ENCODE measurements at regions not wholly inside any gene's neighbourhood (a gene's known extent, or its start where the extent isn't known, plus 50 kb on each side); places are given as distances from the start of the nearest gene placed in this dataset.

DNA sequence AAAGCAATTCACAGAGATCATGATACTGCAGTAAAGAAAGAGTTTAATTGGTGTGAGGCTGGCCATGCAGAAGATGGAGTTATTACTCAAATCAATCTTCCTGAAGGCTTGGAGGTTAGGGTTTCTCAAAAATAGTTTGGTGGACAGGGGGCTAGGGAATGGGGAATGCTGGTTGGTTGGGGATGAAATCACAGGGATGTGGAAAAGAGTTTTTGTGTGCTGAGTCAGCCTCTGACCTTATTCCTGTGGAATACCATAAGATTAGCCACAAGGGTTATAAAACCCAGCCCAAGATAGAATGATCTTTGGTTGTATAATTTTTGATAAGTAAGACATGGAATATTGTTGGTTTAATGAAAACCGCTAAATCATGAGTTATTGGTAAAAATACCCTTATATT lies 764.3 kb downstream of the TYW1 start:
- Histone ChIP-seq H3K4me3 (no peak overlapping the region), H3K27ac (no peak overlapping the region), H3K9me3 (no peaks in the 10 kb centered on the region), H3K27me3 (no peaks in the 10 kb centered on the region), H3K36me3 (no peaks in the 10 kb centered on the region), H3K4me1 (no peaks in the 10 kb centered on the region)
- 97% methylated on average over 1 of the region's 1 CpG for WGBS
- no peak for DNase-seq (ENCODE audit: low spot score in 2 of 2)
- TF ChIP-seq EP300 (IDR thresholded peaks at IDR 0.05): no peak
- no peak for TF ChIP-seq POLR2AphosphoS5 (IDR thresholded peaks at IDR 0.05)
- TF ChIP-seq, protein P1, sequence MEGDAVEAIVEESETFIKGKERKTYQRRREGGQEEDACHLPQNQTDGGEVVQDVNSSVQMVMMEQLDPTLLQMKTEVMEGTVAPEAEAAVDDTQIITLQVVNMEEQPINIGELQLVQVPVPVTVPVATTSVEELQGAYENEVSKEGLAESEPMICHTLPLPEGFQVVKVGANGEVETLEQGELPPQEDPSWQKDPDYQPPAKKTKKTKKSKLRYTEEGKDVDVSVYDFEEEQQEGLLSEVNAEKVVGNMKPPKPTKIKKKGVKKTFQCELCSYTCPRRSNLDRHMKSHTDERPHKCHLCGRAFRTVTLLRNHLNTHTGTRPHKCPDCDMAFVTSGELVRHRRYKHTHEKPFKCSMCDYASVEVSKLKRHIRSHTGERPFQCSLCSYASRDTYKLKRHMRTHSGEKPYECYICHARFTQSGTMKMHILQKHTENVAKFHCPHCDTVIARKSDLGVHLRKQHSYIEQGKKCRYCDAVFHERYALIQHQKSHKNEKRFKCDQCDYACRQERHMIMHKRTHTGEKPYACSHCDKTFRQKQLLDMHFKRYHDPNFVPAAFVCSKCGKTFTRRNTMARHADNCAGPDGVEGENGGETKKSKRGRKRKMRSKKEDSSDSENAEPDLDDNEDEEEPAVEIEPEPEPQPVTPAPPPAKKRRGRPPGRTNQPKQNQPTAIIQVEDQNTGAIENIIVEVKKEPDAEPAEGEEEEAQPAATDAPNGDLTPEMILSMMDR (IDR thresholded peaks at IDR 0.05): no peak

DNA sequence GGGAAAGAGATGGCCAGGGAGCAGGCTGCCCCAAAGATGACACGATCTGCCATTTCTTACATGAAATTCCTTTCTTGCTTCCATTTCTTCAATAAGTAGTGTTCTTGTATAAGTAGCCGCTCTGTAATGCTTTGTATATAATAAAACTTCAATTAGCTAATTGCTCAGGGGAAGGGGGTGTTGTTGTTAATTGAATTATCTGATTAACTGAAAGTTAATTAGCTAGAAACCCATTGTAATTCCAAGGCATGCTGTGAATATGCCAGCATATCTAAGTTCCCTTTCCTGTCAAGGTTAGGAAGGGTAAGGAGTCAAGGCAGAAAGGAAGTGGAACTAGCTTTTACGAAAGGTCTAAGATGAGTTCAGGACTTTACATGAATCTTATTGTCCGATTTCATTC lies 765.9 kb downstream of the TYW1 start:
- H3K9me3 ChIP-seq: no peaks in the 10 kb centered on the region
- 87% methylated on average over 4 of the region's 4 CpGs for WGBS
- DNase-seq (ENCODE audit: low spot score in 2 of 2): no peak

DNA sequence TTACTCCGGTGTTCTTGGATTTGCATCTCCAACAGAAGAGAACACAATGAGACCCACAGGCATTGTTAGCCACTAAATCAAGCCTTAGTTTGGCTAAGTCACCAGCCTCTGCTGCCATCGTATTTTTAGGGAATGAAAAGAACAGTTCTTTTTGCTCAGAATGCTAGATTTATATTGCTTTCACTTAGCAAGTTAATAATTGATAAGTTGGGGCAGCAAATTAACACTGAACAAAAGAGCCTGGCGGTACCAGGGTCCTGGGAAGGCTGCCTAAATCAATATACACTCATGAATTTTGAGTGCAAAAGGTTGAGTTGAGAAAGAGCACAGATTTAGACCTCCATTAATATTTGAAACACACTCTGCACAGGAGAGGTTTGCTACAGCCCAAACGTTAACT lies 767.7 kb downstream of the TYW1 start:
- 57% methylated on average over 4 of the region's 4 CpGs for WGBS
- Histone ChIP-seq H3K9me3 (no peaks in the 10 kb centered on the region), H3K36me3 (no peaks in the 10 kb centered on the region), H3K27ac (no peak overlapping the region), H3K4me1 (no peaks in the 10 kb centered on the region), H3K4me3 (no peak overlapping the region), H3K27me3 (no peaks in the 10 kb centered on the region)
- no peak for DNase-seq (ENCODE audit: low spot score in 2 of 2)
- TF ChIP-seq POLR2AphosphoS5 (IDR thresholded peaks at IDR 0.05) (no peak), POLR2A (IDR thresholded peaks at IDR 0.05) (no peak), EP300 (IDR thresholded peaks at IDR 0.05) (no peak)
- TF ChIP-seq, protein P1 (IDR thresholded peaks at IDR 0.05): no peak

More for the DNA sequence above, 765.9 kb downstream of the TYW1 start:
- Histone ChIP-seq H3K27ac (no peak overlapping the region), H3K36me3 (no peaks in the 10 kb centered on the region), H3K4me1 (no peaks in the 10 kb centered on the region), H3K4me3 (no peak overlapping the region), H3K27me3 (no peaks in the 10 kb centered on the region)
- TF ChIP-seq POLR2AphosphoS5 (IDR thresholded peaks at IDR 0.05): no peak
- no peak for TF ChIP-seq POLR2A (IDR thresholded peaks at IDR 0.05)
- TF ChIP-seq, protein P1 (IDR thresholded peaks at IDR 0.05): no peak
- no peak for TF ChIP-seq EP300 (IDR thresholded peaks at IDR 0.05)

DNA sequence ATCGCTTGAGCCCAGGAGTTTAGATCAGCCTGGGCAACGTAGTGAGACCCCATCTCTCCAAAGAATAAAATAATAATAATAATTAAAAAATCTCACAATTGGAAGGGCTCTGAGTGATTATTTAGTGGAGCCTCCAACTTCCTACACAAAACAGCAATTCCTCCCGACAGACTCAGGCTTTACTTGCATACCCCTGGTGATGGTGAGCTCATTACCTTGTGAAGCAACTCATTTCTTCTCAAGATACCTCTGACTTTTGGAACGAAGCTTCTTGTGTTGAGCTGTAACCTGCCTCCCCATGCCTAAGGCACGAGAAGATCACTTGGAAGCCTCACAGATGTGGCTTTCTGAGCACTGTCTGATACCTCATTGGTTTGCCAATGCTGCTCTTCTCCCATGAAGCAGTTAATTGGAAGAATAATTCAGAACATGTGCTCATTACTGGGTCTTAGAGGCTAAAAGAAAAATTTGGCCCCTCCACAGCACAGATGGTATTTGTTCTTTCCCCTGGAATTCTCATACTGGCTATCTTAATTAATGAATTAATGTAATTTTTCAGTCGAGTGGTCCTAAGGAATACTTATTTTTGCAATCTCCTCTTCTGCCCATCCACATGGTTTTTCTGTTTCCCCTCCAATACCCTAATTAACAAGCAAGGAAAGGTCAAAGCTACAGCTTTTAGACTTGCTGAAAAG lies 769.0 kb downstream of the TYW1 start:
- Histone ChIP-seq H3K27ac (no peak overlapping the region), H3K9me3 (no peaks in the 10 kb centered on the region), H3K4me1 (no peaks in the 10 kb centered on the region), H3K4me3 (no peak overlapping the region), H3K36me3 (no peaks in the 10 kb centered on the region), H3K27me3 (no peaks in the 10 kb centered on the region)
- DNase-seq (ENCODE audit: low spot score in 2 of 2): no peak
- TF ChIP-seq POLR2A (IDR thresholded peaks at IDR 0.05) (no peak), EP300 (IDR thresholded peaks at IDR 0.05) (no peak), POLR2AphosphoS5 (IDR thresholded peaks at IDR 0.05) (no peak)
- TF ChIP-seq, protein P1 (IDR thresholded peaks at IDR 0.05): no peak
- WGBS: 71% methylated on average over 6 of the region's 6 CpGs

DNA sequence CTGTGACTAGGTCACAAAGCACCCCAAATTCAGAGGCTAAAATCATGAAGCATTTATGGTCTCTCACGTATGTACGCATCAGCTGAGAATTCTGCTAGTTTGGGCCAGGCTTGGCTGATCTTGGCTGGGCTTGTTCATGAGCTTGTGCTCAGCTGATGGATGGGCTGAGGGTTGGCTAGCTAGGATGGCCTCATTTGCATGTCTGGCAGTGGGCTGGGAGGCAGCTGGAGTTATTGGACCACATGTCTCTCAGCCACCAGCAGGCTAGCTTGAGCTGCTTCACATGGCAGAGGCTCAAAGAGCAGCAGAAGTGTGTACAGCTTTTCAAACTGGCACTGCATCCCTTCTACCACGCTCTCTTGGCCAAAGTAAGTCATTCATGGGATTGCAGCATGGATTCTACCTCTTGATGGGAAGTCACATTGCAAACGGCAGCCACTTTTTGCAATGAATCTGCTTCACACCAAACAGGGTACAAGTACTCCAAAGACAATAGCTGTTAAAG lies 770.3 kb downstream of the TYW1 start:
- no peak overlapping the region for H3K4me3 ChIP-seq
- WGBS: 100% methylated on average over 4 of the region's 4 CpGs
- H3K36me3 ChIP-seq: no peaks in the 10 kb centered on the region
- no peaks in the 10 kb centered on the region for H3K27me3 ChIP-seq
- TF ChIP-seq POLR2AphosphoS5 (IDR thresholded peaks at IDR 0.05) (no peak), EP300 (IDR thresholded peaks at IDR 0.05) (no peak), POLR2A (IDR thresholded peaks at IDR 0.05) (no peak)
- TF ChIP-seq, protein P1 (IDR thresholded peaks at IDR 0.05): no peak
- DNase-seq (ENCODE audit: low spot score in 2 of 2): no peak
- no peak overlapping the region for H3K27ac ChIP-seq
- no peaks in the 10 kb centered on the region for H3K9me3 ChIP-seq
- no peaks in the 10 kb centered on the region for H3K4me1 ChIP-seq
